Right renal pelvis (tissue), 4 donors: ENCODE measurements at regions not wholly inside any gene's neighbourhood (a gene's known extent, or its start where the extent isn't known, plus 50 kb on each side); places are given as distances from the start of the nearest gene placed in this dataset.

Experiments used
- DNase-seq, 4 donors: peaks; one replicate each; pipeline ENCODE4 v3.0.0-alpha.2; 2013; ENCODE audit warnings: low read depth in 4 of 4, low spot score in 3 of 4, missing footprints in 1 of 4

DNA sequence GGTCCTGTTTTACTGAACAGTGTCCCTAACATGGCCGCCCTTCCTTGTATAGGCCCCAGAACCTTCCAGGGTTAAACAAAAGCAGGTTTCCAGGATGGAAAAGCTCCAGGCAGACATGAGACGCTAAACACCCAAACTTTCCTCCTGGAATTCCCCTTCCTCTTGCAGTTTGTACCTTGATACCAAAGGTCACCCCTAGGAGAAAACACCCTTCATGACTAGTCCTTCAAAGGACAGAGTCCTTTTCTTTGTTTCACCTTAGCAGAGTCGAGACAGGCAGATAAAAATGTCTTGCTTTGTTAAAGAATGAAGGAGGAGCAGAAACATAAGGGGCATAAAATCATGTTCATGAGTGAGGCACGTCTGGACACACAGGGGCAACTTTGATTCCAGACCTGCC is 247.5 kb downstream of the BCOR start:
- no peak for DNase-seq

- no peak for DNase-seq
Measured at GRCh38 chrX:39850630-39851152, 247.1 kb downstream of the BCOR start.

GRCh38 chrX:39851745-39852455 is 245.9 kb downstream of the BCOR start:
- no peak for DNase-seq

DNA sequence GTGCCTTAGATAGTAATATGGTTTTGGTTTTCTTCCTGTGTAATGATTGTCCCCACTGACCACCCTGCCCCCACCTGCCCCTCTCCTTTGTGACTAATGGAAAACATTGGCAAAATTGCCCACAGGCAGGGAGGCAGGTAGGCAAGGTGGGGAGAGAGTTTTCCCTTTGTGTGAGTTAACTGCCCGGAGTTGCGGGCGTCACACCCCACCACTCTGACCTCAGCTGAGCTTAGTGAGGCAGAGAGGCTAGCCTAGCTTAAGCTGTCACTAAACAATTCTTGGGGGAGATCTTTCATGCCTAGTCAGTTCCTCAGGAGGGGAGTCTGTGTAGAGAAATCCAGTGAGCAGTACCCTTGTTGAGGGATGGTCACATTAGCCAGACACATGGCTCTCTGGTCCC is 245.3 kb downstream of the BCOR start:
- no peak for DNase-seq

DNA sequence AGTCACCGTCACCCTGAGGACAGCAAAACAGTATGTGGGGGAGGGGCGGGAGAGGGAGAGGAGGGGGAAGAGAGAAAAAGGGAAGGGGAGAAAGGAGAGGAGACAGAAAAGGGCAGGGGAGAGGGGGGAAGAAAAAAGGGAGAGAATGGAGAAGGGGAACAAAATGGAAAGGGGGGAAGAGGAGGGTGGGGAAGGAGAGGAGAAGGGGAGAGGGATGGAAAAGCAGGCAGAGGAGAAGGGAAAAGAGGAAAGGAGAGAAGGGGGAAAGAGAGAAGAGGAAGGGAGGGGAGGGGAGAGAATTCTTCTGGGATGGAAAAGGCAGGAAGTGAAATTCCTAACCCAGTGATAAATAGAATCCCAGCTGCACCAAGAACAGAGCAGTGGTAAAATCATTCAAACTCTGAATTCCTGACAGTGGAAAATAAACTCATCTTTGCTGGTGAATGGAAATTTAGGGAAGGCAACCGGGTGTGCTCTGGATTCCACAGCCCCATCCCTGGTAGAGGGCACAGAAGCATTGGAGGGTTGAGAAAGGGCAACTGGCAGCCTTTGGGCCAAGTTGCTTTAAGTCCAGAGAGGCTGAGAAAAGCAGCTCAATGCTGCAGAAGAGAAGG is 244.2 kb downstream of the BCOR start:
- DNase-seq: no peak

DNA sequence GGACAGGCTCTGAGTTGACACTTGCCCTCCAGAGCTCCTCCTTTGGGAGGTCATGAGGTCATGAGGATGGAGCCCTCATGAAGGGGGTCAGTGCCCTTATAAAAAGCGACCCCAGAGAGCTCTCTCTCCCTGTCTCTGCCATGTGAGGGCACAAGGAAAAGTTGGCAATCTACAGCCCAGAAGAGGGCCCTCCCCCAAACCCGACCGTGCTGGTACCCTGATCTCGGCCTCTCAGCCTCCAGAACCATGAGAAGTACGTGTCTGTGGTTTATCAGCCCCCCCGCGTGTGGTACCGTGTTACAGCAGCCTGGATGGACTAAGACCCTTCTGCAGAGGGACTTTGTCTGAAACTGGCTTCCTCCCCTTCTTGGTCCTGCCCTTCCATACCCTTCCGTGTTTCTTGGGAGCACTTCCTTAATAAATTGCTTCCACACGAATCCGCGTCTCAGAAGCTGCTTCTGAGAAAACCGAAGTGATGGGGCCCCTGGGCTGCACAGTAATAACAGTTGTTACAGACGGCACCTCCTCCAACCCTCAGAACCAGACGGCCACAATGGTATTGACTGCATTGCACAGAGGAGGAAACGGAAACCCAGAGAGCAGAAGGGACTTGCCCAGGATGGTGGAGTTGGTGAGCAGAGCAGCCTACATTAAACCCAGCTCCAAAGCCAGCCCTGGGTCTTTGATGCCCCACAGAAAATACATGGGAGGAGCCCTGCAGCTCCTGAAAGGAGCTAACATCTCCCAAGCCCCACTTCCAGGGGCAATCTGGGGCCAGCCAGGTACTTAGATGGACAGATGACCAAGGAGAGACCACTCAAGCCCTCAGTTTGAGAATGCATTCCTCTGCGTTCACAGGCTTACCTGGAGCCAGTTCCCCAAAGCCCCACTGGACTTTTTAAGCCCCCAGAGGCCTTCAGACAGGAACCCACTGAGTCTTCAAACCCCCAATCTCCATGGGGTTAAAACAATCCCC is 242.7 kb downstream of the BCOR start:
- no peak for DNase-seq

DNA sequence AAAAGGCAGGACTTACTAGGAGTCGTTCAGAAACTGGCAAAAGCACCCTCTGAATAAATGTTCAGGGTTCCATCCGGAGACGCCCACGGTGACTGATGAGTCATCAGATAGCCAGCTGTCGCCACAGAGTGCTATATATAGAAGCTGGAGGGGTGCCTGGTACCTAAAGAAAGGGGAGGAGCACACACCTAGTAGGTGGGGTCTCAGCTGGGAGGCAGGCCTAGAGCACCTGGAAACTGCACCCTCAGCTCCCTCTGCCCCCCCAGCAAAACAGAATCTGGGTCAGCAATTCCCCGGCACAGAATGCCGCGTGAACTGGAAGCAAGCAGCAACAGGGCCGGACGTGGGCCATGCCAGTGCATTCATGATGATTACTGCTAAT is 242.0 kb downstream of the BCOR start:
- DNase-seq: no peak

DNA sequence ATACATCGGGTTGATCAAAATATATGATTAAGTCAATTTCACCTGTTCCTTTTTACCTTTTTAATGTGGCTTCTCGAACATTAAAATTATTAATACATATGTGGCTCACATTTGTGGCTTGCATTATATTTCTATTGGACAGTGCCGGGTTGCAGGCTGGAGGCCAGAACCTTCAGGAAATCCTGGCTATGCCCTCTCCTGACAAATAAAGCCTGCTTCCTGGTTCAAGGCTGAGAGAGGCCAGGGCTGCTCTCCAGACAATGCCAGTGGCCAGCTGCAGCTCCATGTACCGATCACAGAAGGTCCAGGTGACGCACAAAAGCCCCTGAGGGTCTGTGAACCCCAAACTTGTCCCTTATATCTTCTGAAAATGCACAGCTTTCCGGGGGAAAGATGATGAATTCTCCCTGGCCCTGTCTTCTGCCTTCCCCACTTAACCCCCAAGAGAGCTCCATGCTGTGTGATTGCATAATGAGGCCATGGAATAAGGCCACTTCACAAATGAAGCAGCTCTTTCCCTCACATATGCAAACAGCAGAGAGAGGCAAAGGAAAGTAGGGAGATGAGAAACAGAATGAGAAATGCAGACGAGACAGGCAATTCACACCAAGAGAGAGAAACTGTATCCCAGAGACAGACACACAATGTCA is 241.2 kb downstream of the BCOR start:
- DNase-seq: no peak

GRCh38 chrX:39857780-39858179 is 240.0 kb downstream of the BCOR start:
- DNase-seq: no peak

DNA sequence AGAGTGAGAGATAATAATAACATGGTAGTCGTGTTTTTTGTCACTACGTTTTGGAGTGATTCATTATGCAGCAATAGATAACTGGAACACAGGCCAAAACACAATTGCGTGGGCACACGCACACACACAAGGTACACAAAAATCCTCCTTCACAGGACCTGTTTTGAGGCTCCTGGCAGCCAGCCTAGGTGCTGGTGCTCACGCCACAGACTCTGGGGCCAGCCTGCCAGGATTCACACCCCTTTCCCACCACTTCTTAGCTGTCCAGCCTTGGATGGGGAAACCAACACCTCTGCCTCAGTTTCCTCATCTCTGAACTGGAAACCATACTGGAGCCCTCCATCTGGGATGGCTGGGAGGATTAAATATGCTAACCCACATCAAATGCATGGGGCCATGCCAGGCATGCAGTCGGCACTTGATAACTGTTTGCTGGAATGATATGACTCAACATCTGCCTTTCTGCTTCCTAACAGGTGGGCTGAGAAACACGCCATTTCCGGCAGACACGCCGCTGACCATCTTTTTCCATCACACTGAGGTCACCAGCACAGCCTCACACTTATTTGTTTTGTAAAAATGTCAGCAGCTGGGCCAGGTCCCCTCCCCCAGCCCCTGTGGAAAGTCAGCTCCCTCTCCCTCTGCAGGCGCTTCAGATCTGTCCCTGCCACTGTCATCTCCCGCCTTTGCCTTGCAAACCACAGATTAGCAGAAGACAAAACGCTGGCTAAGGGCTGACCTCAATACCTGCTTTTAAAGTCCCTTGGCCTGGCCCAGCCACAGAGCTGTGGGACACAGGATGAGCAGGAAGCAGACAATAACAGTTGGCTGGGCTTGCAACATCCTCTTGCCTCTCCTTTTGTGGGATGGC is 237.5 kb downstream of the BCOR start:
- no peak for DNase-seq

DNA sequence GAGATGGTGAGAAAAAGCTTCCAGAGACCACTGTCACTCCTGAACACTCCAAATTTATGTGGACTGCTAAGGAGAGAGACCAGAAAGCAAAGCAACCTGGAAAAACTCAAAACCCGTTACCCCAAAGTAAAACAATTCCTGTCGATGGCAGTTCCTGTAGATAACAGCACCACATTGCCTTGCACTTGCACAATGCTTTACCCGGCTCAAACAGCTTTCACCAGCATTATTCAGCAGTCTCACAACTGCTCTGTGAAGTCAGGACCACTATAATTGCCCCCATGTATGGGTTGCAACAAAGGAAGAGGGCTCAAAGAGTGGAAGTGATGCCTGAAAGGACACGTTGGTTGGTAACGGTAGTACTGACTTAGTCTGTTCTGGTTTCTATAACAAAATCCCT is 234.8 kb downstream of the BCOR start:
- no peak for DNase-seq

GRCh38 chrX:39866229-39866628 is 231.5 kb downstream of the BCOR start:
- DNase-seq: no peak

- no peak for DNase-seq
Measured at GRCh38 chrX:39869846-39870601, 227.7 kb downstream of the BCOR start.

GRCh38 chrX:39871648-39872047 is 226.1 kb downstream of the BCOR start:
- no peak for DNase-seq

- DNase-seq: no peak
Measured at GRCh38 chrX:39873117-39873516, 224.6 kb downstream of the BCOR start.

GRCh38 chrX:39874202-39874816 is 223.4 kb downstream of the BCOR start:
- DNase-seq: no peak

GRCh38 chrX:39875834-39876628 is 221.7 kb downstream of the BCOR start:
- no peak for DNase-seq

DNA sequence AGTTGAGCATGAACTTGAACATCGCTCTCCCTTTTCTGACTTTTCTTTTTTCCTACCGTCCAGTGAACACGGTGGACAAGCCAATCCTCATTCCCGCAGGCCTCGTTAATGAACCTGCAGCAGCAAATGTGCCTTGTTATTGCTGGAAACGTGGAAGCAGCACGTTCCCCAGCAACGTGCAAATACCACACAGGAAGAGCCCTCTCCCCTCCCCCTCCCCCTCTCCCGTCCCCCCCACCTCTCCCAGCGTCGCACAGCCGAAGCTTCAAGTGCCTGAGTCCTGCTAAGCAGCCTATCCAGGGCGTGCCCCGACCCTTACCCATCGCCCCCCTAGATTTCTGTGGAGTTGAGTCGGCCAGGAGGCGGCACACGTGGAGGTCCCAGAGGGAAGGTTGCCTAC is 219.9 kb downstream of the BCOR start:
- DNase-seq: no peak
